ENCODE measurements at regions not wholly inside any gene's neighbourhood (a gene's known extent, or its start where the extent isn't known, plus 50 kb on each side); places are given as distances from the start of the nearest gene placed in this dataset.

GRCh38 chr3:70570584-70570983, 258.1 kb upstream of the MDFIC2 start:
- H3K4me3 ChIP-seq (ENCODE audit: low read depth, low read length, poor library complexity, severe bottlenecking) = no peak overlapping the region
- TF ChIP-seq EZH2phosphoT487 (IDR thresholded peaks at IDR 0.05; ENCODE audit: borderline replicate concordance, low read depth, low read length) (no peak), CTCF (conservative IDR thresholded peaks at IDR 0.05; ENCODE audit: low read length) (no peak)
- no peaks in the 10 kb centered on the region for H3K9me3 ChIP-seq (ENCODE audit: low read length)
- no peaks in the 10 kb centered on the region for H3K9me2 ChIP-seq (ENCODE audit: insufficient read depth, low read length)
- POLR2A ChIA-PET = no interaction called here
- intact Hi-C loops (cut with micrococcal nuclease; ENCODE audit: unreplicated experiment) = no loop called here
- no peak overlapping the region for H3K4me2 ChIP-seq (ENCODE audit: low read length)
- no peaks in the 10 kb centered on the region for H3K36me3 ChIP-seq (ENCODE audit: insufficient read depth, low read length)
- H3K4me1 ChIP-seq (ENCODE audit: insufficient read depth, low read length, poor library complexity, severe bottlenecking) = no peaks in the 10 kb centered on the region
- no peaks in the 10 kb centered on the region for H4K20me1 ChIP-seq (ENCODE audit: insufficient read depth, low read length)
- H3K79me2 ChIP-seq (ENCODE audit: insufficient read depth, low read depth, low read length) = no peaks in the 10 kb centered on the region
- CTCF ChIA-PET (ENCODE audit: unreplicated experiment) = no interaction called here
- H3K27ac ChIP-seq (ENCODE audit: low read depth, low read length, poor library complexity, severe bottlenecking) = no peak overlapping the region
- DNase-seq (ENCODE audit: low spot score) = no peak
- no peak overlapping the region for H2AFZ ChIP-seq (ENCODE audit: low read length)
- no TSS peak for BruUV-seq (replicated peaks)

GRCh38 chr3:70568626-70569025, 256.2 kb upstream of the MDFIC2 start:
- DNase-seq (ENCODE audit: low spot score) = no peak
- no peaks in the 10 kb centered on the region for H4K20me1 ChIP-seq (ENCODE audit: insufficient read depth, low read length)
- no peak overlapping the region for H3K27ac ChIP-seq (ENCODE audit: low read depth, low read length, poor library complexity, severe bottlenecking)
- H3K4me2 ChIP-seq (ENCODE audit: low read length) = no peak overlapping the region
- no TSS peak for BruUV-seq (replicated peaks)
- POLR2A ChIA-PET = no interaction called here
- no peaks in the 10 kb centered on the region for H3K9me3 ChIP-seq (ENCODE audit: low read length)
- CTCF ChIA-PET (ENCODE audit: unreplicated experiment) = no interaction called here
- H3K36me3 ChIP-seq (ENCODE audit: insufficient read depth, low read length) = no peaks in the 10 kb centered on the region
- H2AFZ ChIP-seq (ENCODE audit: low read length) = no peak overlapping the region
- no peaks in the 10 kb centered on the region for H3K9me2 ChIP-seq (ENCODE audit: insufficient read depth, low read length)
- intact Hi-C loops (cut with micrococcal nuclease; ENCODE audit: unreplicated experiment) = no loop called here
- no peaks in the 10 kb centered on the region for H3K79me2 ChIP-seq (ENCODE audit: insufficient read depth, low read depth, low read length)
- TF ChIP-seq CTCF (conservative IDR thresholded peaks at IDR 0.05; ENCODE audit: low read length) = no peak
- TF ChIP-seq EZH2phosphoT487 (IDR thresholded peaks at IDR 0.05; ENCODE audit: borderline replicate concordance, low read depth, low read length) = no peak
- no peaks in the 10 kb centered on the region for H3K4me1 ChIP-seq (ENCODE audit: insufficient read depth, low read length, poor library complexity, severe bottlenecking)
- no peak overlapping the region for H3K4me3 ChIP-seq (ENCODE audit: low read depth, low read length, poor library complexity, severe bottlenecking)

- TF ChIP-seq EZH2phosphoT487 (IDR thresholded peaks at IDR 0.05; ENCODE audit: borderline replicate concordance, low read depth, low read length) (no peak), CTCF (conservative IDR thresholded peaks at IDR 0.05; ENCODE audit: low read length) (no peak)
- H3K9me2 ChIP-seq (ENCODE audit: insufficient read depth, low read length) = no peaks in the 10 kb centered on the region
- H3K27ac ChIP-seq (ENCODE audit: low read depth, low read length, poor library complexity, severe bottlenecking) = no peak overlapping the region
- H3K36me3 ChIP-seq (ENCODE audit: insufficient read depth, low read length) = no peaks in the 10 kb centered on the region
- H3K79me2 ChIP-seq (ENCODE audit: insufficient read depth, low read depth, low read length) = no peaks in the 10 kb centered on the region
- H3K9me3 ChIP-seq (ENCODE audit: low read length) = no peaks in the 10 kb centered on the region
- no peak overlapping the region for H2AFZ ChIP-seq (ENCODE audit: low read length)
- H3K4me1 ChIP-seq (ENCODE audit: insufficient read depth, low read length, poor library complexity, severe bottlenecking) = no peaks in the 10 kb centered on the region
- no peak overlapping the region for H3K4me2 ChIP-seq (ENCODE audit: low read length)
- ChIA-PET POLR2A (no interaction called here), CTCF (ENCODE audit: unreplicated experiment) (no interaction called here)
- no TSS peak for BruUV-seq (replicated peaks)
- intact Hi-C loops (cut with micrococcal nuclease; ENCODE audit: unreplicated experiment) = no loop called here
- H3K4me3 ChIP-seq (ENCODE audit: low read depth, low read length, poor library complexity, severe bottlenecking) = no peak overlapping the region
- H4K20me1 ChIP-seq (ENCODE audit: insufficient read depth, low read length) = no peaks in the 10 kb centered on the region
- DNase-seq (ENCODE audit: low spot score) = no peak
Measured at GRCh38 chr3:70565861-70566260, 253.4 kb upstream of the MDFIC2 start.

Measured in OCI-LY7 (cell line).